HEK293 (cell line): ENCODE measurements at regions not wholly inside any gene's neighbourhood (a gene's known extent, or its start where the extent isn't known, plus 50 kb on each side); places are given as distances from the start of the nearest gene placed in this dataset.

ENCODE experiments used
- SP2 ChIP-seq: fragments of 450-650 bp; formaldehyde crosslinking; IDR thresholded peaks from 2 replicates; pipeline ENCODE4 v1.5.1; 2016; ENCODE audit warnings: missing biosample characterization, missing genetic modification characterization
- YY1 ChIP-seq: fragments of 450-650 bp; formaldehyde crosslinking; IDR thresholded peaks from 2 replicates; pipeline ENCODE4 v1.5.1; 2018; ENCODE audit warnings: missing biosample characterization, missing genetic modification characterization
- ZFP37 ChIP-seq: fragments of 450-650 bp; formaldehyde crosslinking; IDR thresholded peaks from 2 replicates; pipeline ENCODE4 v1.5.1; 2016; ENCODE audit warnings: missing biosample characterization, missing genetic modification characterization
- ZNF114 ChIP-seq: fragments of 450-650 bp; formaldehyde crosslinking; IDR thresholded peaks from 2 replicates; pipeline ENCODE4 v1.5.0; 2017; ENCODE audit warnings: missing biosample characterization, missing genetic modification characterization
- ZNF121 ChIP-seq: fragments of 450-650 bp; formaldehyde crosslinking; IDR thresholded peaks from 2 replicates; pipeline ENCODE4 v1.5.1; 2016; ENCODE audit warnings: missing biosample characterization, missing genetic modification characterization
- ZNF292 ChIP-seq: fragments of 450-650 bp; formaldehyde crosslinking; IDR thresholded peaks from 2 replicates; pipeline ENCODE4 v1.5.1; 2016; ENCODE audit warnings: low read depth, missing biosample characterization, missing genetic modification characterization, borderline replicate concordance
- ZNF629 ChIP-seq: fragments of 450-650 bp; formaldehyde crosslinking; IDR thresholded peaks from 2 replicates; pipeline ENCODE4 v1.5.1; 2017; ENCODE audit warnings: missing biosample characterization, missing genetic modification characterization
- ZNF843 ChIP-seq: fragments of 450-650 bp; formaldehyde crosslinking; IDR thresholded peaks from 2 replicates; pipeline ENCODE4 v1.5.1; 2016; ENCODE audit warnings: missing biosample characterization, missing genetic modification characterization
- TF ChIP-seq, protein P1 (sequence below): fragments of 450-650 bp; formaldehyde crosslinking; IDR thresholded peaks from 2 replicates; pipeline ENCODE4 v1.5.1; 2016; ENCODE audit warnings: missing biosample characterization, missing genetic modification characterization
- TF ChIP-seq, protein P2 (sequence below): fragments of 450-650 bp; formaldehyde crosslinking; IDR thresholded peaks from 2 replicates; pipeline ENCODE4 v1.5.1; 2016; ENCODE audit warnings: missing biosample characterization, missing genetic modification characterization
- TF ChIP-seq, protein P3 (sequence below): fragments of 450-650 bp; formaldehyde crosslinking; IDR thresholded peaks from 2 replicates; pipeline ENCODE4 v1.5.1; 2017; ENCODE audit warnings: missing biosample characterization, missing genetic modification characterization
- TF ChIP-seq, protein P4 (sequence below): fragments of 450-650 bp; formaldehyde crosslinking; IDR thresholded peaks from 2 replicates; pipeline ENCODE4 v1.5.1; 2016; ENCODE audit warnings: missing biosample characterization, missing genetic modification characterization, low read depth
- TF ChIP-seq, protein P5 (sequence below): fragments of 450-650 bp; formaldehyde crosslinking; IDR thresholded peaks from 2 replicates; pipeline ENCODE4 v1.5.1; 2016; ENCODE audit warnings: missing biosample characterization, missing genetic modification characterization

DNA sequence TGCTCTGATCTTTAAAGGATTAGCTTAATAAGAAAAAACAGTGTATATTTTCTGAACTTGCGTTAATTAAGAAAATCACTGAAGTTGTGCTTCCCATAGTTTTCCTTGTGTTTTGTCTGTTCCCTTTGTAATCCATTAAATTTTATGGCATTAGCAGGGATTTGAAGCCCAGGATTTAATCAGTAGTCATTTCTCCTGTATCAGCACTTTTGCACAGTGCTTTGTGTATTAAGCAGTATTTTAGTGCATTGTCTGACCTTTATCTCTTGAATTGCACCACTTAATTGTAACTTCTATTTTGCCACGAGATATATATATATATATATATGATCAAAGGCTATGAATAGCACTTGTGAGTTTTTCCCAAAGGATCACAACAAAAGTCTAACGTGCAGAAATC, 133.7 kb downstream of the S1PR1 start:
- TF ChIP-seq YY1 (tag by site-specific recombination) (no peak), ZNF843 (tag by site-specific recombination) (no peak), ZNF114 (tag by site-specific recombination) (no peak), ZFP37 (tag by site-specific recombination) (no peak), SP2 (tag by site-specific recombination) (no peak), ZNF121 (tag by site-specific recombination) (no peak), ZNF292 (tag by site-specific recombination) (no peak), ZNF629 (tag by site-specific recombination) (no peak)
- TF ChIP-seq, protein P1, sequence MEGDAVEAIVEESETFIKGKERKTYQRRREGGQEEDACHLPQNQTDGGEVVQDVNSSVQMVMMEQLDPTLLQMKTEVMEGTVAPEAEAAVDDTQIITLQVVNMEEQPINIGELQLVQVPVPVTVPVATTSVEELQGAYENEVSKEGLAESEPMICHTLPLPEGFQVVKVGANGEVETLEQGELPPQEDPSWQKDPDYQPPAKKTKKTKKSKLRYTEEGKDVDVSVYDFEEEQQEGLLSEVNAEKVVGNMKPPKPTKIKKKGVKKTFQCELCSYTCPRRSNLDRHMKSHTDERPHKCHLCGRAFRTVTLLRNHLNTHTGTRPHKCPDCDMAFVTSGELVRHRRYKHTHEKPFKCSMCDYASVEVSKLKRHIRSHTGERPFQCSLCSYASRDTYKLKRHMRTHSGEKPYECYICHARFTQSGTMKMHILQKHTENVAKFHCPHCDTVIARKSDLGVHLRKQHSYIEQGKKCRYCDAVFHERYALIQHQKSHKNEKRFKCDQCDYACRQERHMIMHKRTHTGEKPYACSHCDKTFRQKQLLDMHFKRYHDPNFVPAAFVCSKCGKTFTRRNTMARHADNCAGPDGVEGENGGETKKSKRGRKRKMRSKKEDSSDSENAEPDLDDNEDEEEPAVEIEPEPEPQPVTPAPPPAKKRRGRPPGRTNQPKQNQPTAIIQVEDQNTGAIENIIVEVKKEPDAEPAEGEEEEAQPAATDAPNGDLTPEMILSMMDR (tag by site-specific recombination): no peak
- TF ChIP-seq, protein P2, sequence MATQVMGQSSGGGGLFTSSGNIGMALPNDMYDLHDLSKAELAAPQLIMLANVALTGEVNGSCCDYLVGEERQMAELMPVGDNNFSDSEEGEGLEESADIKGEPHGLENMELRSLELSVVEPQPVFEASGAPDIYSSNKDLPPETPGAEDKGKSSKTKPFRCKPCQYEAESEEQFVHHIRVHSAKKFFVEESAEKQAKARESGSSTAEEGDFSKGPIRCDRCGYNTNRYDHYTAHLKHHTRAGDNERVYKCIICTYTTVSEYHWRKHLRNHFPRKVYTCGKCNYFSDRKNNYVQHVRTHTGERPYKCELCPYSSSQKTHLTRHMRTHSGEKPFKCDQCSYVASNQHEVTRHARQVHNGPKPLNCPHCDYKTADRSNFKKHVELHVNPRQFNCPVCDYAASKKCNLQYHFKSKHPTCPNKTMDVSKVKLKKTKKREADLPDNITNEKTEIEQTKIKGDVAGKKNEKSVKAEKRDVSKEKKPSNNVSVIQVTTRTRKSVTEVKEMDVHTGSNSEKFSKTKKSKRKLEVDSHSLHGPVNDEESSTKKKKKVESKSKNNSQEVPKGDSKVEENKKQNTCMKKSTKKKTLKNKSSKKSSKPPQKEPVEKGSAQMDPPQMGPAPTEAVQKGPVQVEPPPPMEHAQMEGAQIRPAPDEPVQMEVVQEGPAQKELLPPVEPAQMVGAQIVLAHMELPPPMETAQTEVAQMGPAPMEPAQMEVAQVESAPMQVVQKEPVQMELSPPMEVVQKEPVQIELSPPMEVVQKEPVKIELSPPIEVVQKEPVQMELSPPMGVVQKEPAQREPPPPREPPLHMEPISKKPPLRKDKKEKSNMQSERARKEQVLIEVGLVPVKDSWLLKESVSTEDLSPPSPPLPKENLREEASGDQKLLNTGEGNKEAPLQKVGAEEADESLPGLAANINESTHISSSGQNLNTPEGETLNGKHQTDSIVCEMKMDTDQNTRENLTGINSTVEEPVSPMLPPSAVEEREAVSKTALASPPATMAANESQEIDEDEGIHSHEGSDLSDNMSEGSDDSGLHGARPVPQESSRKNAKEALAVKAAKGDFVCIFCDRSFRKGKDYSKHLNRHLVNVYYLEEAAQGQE (tag by site-specific recombination): no peak
- TF ChIP-seq, protein P3, sequence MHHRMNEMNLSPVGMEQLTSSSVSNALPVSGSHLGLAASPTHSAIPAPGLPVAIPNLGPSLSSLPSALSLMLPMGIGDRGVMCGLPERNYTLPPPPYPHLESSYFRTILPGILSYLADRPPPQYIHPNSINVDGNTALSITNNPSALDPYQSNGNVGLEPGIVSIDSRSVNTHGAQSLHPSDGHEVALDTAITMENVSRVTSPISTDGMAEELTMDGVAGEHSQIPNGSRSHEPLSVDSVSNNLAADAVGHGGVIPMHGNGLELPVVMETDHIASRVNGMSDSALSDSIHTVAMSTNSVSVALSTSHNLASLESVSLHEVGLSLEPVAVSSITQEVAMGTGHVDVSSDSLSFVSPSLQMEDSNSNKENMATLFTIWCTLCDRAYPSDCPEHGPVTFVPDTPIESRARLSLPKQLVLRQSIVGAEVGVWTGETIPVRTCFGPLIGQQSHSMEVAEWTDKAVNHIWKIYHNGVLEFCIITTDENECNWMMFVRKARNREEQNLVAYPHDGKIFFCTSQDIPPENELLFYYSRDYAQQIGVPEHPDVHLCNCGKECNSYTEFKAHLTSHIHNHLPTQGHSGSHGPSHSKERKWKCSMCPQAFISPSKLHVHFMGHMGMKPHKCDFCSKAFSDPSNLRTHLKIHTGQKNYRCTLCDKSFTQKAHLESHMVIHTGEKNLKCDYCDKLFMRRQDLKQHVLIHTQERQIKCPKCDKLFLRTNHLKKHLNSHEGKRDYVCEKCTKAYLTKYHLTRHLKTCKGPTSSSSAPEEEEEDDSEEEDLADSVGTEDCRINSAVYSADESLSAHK (tag by site-specific recombination): no peak
- TF ChIP-seq, protein P4, sequence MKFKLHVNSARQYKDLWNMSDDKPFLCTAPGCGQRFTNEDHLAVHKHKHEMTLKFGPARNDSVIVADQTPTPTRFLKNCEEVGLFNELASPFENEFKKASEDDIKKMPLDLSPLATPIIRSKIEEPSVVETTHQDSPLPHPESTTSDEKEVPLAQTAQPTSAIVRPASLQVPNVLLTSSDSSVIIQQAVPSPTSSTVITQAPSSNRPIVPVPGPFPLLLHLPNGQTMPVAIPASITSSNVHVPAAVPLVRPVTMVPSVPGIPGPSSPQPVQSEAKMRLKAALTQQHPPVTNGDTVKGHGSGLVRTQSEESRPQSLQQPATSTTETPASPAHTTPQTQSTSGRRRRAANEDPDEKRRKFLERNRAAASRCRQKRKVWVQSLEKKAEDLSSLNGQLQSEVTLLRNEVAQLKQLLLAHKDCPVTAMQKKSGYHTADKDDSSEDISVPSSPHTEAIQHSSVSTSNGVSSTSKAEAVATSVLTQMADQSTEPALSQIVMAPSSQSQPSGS (tag by site-specific recombination): no peak
- TF ChIP-seq, protein P5, sequence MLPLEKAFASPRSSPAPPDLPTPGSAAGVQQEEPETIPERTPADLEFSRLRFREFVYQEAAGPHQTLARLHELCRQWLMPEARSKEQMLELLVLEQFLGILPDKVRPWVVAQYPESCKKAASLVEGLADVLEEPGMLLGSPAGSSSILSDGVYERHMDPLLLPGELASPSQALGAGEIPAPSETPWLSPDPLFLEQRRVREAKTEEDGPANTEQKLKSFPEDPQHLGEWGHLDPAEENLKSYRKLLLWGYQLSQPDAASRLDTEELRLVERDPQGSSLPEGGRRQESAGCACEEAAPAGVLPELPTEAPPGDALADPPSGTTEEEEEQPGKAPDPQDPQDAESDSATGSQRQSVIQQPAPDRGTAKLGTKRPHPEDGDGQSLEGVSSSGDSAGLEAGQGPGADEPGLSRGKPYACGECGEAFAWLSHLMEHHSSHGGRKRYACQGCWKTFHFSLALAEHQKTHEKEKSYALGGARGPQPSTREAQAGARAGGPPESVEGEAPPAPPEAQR (tag by site-specific recombination): no peak
